ENCODE measurements at regions not wholly inside any gene's neighbourhood (a gene's known extent, or its start where the extent isn't known, plus 50 kb on each side); places are given as distances from the start of the nearest gene placed in this dataset.

DNA sequence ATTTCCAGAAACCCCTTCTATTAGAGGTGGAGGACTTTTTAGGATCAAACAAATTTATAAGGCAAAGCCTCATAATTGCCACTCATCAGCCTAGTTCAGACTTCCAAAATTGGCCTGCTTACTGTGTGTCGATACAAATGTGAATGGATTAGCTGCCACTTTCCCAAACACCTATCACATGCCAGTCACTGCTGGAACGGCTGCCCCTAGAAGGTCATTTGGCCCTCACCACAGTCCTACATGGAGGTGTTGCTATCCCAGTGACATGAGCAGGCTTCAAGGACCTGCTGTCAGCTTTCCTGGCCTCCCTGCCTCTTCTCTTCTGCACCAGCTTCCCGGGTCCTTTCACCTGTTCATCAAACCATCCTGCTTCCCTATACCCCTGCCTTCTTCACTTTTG is 279.2 kb upstream of the SKOR2 start:
- no peak for TF ChIP-seq EZH2 (IDR thresholded peaks at IDR 0.05; ENCODE audit: borderline replicate concordance, low read length)
- TF ChIP-seq, protein P1, sequence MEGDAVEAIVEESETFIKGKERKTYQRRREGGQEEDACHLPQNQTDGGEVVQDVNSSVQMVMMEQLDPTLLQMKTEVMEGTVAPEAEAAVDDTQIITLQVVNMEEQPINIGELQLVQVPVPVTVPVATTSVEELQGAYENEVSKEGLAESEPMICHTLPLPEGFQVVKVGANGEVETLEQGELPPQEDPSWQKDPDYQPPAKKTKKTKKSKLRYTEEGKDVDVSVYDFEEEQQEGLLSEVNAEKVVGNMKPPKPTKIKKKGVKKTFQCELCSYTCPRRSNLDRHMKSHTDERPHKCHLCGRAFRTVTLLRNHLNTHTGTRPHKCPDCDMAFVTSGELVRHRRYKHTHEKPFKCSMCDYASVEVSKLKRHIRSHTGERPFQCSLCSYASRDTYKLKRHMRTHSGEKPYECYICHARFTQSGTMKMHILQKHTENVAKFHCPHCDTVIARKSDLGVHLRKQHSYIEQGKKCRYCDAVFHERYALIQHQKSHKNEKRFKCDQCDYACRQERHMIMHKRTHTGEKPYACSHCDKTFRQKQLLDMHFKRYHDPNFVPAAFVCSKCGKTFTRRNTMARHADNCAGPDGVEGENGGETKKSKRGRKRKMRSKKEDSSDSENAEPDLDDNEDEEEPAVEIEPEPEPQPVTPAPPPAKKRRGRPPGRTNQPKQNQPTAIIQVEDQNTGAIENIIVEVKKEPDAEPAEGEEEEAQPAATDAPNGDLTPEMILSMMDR (IDR thresholded peaks at IDR 0.05; ENCODE audit: low read length) = no peak

Data from OCI-LY1 (cell line).